Spinal cord (tissue), 9 donors: ENCODE measurements at regions not wholly inside any gene's neighbourhood (a gene's known extent, or its start where the extent isn't known, plus 50 kb on each side); places are given as distances from the start of the nearest gene placed in this dataset.
"Not testable (repeated sequence)": the region's sequence is repeated elsewhere in the genome, so short reads cannot be mapped to it uniquely, and the experiment has no call there.

ENCODE experiments used
- DNase-seq, 6 donors: peaks; one replicate each; pipeline versions ENCODE4 v3.0.0 to v3.0.0-alpha.2; 2013 to 2015; ENCODE audit warnings: low spot score in 6 of 6, low read depth in 4 of 6
- H3K27ac ChIP-seq: one replicate; pipeline ENCODE4 v1.5.1; 2013; ENCODE audit warnings: low read depth, low read length, control low read depth
- H3K27me3 ChIP-seq: one replicate; pipeline ENCODE4 v1.6.1; 2013; ENCODE audit warnings: low read length; ENCODE audit not compliant: control insufficient read depth, insufficient read depth
- H3K36me3 ChIP-seq: one replicate; pipeline ENCODE4 v1.6.1; 2013; ENCODE audit warnings: low read length; ENCODE audit not compliant: control insufficient read depth, insufficient read depth
- H3K4me1 ChIP-seq: one replicate; pipeline ENCODE4 v1.6.1; 2013; ENCODE audit warnings: low read length; ENCODE audit not compliant: control insufficient read depth, insufficient read depth
- H3K4me3 ChIP-seq: one replicate; pipeline ENCODE4 v1.5.1; 2013; ENCODE audit warnings: low read depth, low read length, control low read depth
- H3K9me3 ChIP-seq: one replicate; pipeline ENCODE4 v1.6.1; 2013; ENCODE audit warnings: low read length; ENCODE audit not compliant: control insufficient read depth, insufficient read depth
- WGBS: methylation state at CpG from one replicate; pipeline ENCODE4 v1.1.5; 2013; ENCODE audit warnings: missing lambda C conversion rate; ENCODE audit not compliant: insufficient coverage; 5-methylcytosine and 5-hydroxymethylcytosine counted together
- donor health status: healthy.

DNA sequence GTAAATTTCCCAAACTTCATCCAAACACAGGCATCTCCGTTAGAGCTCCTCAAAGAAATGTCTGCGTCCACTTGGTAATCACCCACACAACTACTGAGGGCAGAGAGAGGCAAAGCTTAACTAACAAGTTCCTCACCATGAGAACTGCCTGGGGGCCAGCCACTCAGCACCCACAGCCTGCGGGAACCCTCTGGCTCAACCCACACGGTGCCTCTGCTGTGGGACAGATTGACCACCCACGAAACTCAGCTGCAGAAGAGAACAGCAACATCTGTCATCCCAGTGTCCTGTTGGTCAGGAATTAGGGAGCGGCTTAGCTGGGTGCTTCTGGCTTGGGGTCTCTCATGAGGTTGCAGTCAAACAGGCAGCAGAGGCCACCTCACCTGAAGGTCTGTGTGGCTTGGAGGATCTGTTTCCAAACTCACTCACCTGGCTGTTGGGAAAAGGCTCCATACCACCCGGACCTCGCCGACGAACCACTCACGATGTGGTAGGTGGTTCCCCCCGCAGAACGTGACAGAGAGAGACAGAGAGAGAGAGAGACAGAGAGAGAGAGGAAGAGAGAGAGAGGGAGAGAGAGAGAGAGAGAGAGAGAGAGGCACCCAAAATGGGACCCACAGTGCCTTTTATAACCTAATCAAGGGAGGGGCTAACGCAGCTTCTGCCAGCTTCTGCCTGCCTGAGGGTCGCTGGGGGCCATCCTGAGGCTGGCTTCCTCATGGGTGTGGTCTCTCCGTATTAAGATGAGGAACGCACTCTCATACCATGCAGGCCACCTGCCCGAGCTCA is 103.5 kb downstream of the OLFM1 start:
- Histone ChIP-seq H3K36me3 (no peaks in the 10 kb centered on the region), H3K27ac (no peak overlapping the region), H3K4me1 (peaks cover 11% of the 10 kb centered on the region), H3K9me3 (no peaks in the 10 kb centered on the region), H3K4me3 (no peak overlapping the region), H3K27me3 (no peaks in the 10 kb centered on the region)
- 83% methylated on average over 10 of the region's 18 CpGs for WGBS
- DNase-seq = no peak

DNA sequence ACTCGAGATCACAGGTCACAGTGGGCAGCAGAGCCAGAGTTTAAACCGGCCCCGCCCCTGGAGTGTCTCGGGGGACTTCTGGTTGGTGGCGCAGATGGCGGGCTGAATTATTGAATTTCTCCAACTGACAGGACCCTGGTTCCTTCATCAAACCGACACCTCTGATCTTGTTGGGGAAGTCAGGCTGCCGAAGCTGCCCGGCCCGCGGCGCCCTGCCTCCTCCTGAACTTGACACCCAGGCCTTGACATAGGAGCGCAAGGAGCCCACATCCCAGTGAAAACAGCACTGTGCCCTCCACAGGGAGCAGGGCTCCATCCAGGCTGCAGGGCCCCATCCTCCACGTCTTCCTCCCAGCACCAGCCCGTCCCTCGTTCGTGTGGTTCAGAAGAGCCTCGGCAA is 105.2 kb downstream of the OLFM1 start:
- no peaks in the 10 kb centered on the region for H3K4me1 ChIP-seq
- H3K4me3 ChIP-seq = no peak overlapping the region
- no peaks in the 10 kb centered on the region for H3K36me3 ChIP-seq
- peaks cover 2% of the 10 kb centered on the region for H3K27me3 ChIP-seq
- DNase-seq = no peak
- H3K27ac ChIP-seq = no peak overlapping the region
- H3K9me3 ChIP-seq = no peaks in the 10 kb centered on the region
- WGBS = 80% methylated on average over 17 of the region's 18 CpGs

DNA sequence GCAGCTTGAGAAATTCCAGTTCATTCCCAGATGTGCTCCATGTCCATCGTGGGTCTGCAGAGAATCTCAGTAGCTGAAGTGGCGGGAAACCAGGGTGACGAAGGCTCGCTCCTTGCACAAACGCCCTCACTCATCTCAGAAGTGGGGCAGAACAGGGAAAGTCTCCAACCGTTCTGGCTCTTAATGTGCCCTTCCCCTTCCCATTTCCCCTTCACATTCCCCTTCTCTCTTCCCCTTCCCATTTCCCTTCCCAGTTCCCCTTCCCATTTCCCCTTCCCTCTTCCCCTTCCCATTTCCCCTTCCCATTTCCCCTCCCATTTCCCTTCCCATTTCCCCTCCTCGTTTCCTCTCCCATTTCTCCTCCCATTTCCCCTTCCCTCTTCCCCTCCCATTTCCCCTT is 108.5 kb downstream of the OLFM1 start:
- H3K27ac ChIP-seq, H3K9me3 ChIP-seq, H3K4me3 ChIP-seq, H3K27me3 ChIP-seq, DNase-seq, H3K36me3 ChIP-seq: not testable (repeated sequence)
- H3K4me1 ChIP-seq = peaks cover 20% of the 10 kb centered on the region
- WGBS = 90% methylated on average over 7 of the region's 7 CpGs

DNA sequence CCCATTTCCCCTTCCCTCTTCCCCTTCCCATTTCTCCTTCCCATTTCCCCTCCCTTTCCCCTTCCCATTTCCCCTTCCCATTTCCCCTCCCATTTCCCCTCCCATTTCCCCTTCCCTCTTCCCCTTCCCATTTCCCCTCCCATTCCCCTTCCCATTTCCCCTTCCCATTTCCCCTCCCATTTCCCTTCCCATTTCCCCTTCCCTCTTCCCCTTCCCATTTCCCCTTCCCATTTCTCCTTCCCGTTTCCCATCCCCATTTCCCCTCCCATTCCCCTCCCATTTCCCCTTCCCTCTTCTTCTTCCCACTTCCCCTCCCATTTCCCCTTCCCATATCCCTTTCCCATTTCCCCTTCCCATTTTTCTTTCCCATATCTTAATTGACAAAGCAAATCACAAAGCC is 109.0 kb downstream of the OLFM1 start:
- Histone ChIP-seq H3K27me3 (peaks cover 9% of the 10 kb centered on the region), H3K9me3 (no peaks in the 10 kb centered on the region), H3K4me3 (no peak overlapping the region), H3K27ac (no peak overlapping the region), H3K36me3 (no peaks in the 10 kb centered on the region), H3K4me1 (peaks cover 20% of the 10 kb centered on the region)
- WGBS = 100% methylated on average over 1 of the region's 1 CpG
- DNase-seq = no peak

DNA sequence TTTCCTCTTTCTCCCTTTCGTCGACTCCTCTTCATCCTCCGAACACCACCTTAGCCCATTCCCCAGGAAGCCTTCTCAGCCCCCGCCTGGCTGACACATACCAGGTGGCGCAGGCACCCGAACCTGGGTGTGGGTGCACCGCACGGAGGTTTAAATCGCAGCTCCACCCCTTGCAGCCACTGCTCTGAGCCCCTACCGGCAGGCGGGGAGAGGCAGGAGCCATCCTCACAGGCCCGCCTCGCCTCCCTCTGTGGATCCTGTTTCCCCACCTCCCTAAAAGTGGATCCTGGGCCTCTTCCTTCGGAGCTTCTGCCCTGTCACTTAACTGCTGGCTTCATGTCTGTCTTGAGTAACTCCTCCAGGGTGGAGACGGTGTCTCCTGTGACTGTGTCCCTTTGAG is 110.7 kb downstream of the OLFM1 start:
- Histone ChIP-seq H3K9me3 (no peaks in the 10 kb centered on the region), H3K4me1 (peaks cover 20% of the 10 kb centered on the region), H3K27ac (no peak overlapping the region), H3K27me3 (peaks cover 9% of the 10 kb centered on the region), H3K36me3 (no peaks in the 10 kb centered on the region), H3K4me3 (no peak overlapping the region)
- DNase-seq = no peak
- 65% methylated on average over 14 of the region's 15 CpGs for WGBS

DNA sequence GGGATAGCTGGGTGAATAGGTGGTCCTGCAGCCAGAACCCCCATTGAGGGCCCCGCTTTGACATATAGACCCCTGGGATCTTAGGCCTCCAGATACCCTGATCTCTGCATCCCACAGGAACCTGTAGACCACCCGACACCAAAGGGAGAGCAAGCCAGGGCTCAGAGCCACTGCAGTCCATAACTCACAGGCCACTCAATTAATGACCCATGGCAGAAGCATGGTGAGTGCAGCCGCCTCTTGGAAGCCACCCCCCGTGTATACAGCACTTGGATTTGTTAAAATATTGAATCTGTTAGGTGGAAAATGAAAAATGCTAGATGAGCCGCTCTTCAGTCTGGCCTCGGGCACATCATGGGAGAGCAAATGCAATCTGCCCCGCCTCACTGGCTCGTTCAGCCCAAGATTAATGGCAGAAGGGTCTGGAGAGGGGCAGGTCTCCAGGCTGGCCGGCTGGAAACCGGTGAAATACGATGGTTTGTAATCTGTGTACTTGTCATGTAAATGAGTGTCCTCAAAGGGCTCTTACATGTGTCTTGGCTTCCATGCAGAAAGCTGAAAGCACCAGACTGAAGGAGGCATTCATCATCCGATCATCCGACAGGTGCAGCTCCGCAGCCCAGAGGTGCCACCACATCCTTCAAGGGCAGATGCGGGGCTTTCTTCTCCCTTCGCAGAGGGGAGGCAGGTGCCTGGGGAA is 111.3 kb downstream of the OLFM1 start:
- 21% methylated on average over 12 of the region's 16 CpGs for WGBS
- Histone ChIP-seq H3K4me3 (no peak overlapping the region), H3K9me3 (no peaks in the 10 kb centered on the region), H3K27ac (no peak overlapping the region), H3K27me3 (peaks cover 9% of the 10 kb centered on the region), H3K4me1 (peaks cover 20% of the 10 kb centered on the region), H3K36me3 (no peaks in the 10 kb centered on the region)
- peak in 3 of 6 donors; percentile 54 to 86 (median 70) for DNase-seq

DNA sequence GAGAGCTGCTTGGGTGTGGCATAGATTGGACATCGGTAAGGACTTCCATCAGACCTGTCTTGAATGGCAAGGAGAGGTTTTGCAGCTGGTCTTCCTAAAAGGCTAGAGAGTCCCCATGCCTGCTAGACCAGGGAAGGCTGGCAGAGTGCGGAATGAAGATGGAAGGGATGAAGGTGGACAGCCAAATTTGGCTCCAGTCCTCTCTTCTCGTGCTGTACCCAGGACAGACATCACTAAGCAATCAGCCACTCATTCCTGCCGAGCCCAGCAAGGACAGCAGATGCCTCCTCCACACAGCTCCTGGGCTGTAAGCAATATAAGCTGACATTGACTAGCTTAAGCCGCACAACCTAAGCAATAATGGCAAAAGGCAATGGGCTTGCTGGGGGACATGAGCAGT is 112.0 kb downstream of the OLFM1 start:
- Histone ChIP-seq H3K27ac (no peak overlapping the region), H3K36me3 (no peaks in the 10 kb centered on the region), H3K9me3 (no peaks in the 10 kb centered on the region), H3K4me1 (peaks cover 21% of the 10 kb centered on the region), H3K27me3 (peaks cover 9% of the 10 kb centered on the region), H3K4me3 (no peak overlapping the region)
- DNase-seq = peak in 1 of 6 donors; percentile 22
- 53% methylated on average over 5 of the region's 5 CpGs for WGBS

DNA sequence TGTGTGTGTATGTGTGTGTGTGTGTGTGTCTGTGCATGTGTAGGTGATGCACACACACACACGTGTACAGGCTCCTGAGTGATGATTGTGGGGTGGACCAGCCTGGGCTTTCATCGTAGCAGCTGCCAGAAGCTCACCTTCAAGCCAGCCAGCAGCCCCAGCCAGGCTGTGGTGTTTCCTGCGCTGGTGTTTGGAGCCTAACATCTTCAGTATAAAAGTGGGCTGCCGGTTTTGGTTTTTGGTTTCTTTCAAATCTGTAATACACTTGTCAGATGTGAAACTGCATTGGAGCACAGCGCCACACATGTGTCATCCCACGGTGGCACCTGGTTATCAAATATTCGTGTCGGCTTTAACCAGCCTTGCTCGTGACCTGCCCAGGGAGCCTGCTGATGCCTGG is 114.2 kb downstream of the OLFM1 start:
- Histone ChIP-seq H3K27ac (no peak overlapping the region), H3K9me3 (no peaks in the 10 kb centered on the region), H3K4me3 (no peak overlapping the region), H3K27me3 (peaks cover 7% of the 10 kb centered on the region), H3K4me1 (peaks cover 28% of the 10 kb centered on the region), H3K36me3 (no peaks in the 10 kb centered on the region)
- DNase-seq = no peak
- 95% methylated on average over 9 of the region's 9 CpGs for WGBS

DNA sequence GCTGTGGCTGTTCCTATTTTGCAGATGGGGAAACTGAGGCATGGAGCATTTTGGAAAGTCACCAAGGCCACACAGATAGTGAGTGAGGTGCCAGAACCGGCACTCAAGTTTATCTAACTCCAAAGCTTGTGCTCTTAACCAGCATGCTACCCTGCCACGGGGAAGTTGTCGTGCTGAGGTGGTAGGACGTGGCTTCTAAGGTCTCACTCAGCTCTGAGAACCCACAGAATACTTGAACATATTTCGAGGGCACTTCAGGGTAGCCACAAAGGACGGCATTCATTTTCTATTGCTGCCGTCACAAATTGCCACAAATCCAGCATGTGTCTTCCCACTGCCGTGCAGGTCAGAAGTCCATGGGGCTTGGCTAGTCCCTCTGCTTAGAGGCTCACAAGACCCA is 116.7 kb downstream of the OLFM1 start:
- WGBS = 84% methylated on average over 8 of the region's 8 CpGs

DNA sequence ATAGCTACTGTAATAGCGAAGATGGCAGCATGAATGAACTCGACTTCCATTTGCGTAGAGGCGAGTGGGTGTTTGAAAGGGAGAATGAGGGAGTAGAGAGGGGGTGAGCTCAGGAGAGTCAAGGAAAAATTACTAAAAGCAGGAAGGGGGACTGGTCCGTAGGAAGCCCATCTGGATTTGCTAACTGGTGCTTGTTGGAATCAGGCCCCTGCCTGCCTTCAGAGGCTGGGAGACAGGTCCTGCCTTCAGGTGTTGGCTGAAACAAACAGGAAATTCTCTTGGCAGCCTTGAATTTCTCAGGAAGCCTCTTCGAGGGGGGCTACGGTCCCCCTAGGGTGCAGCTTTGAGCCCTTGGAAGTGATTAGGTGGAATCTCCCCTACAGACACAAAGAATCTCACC is 121.7 kb downstream of the OLFM1 start:
- Histone ChIP-seq H3K36me3 (no peaks in the 10 kb centered on the region), H3K4me1 (peaks cover 21% of the 10 kb centered on the region), H3K27me3 (no peaks in the 10 kb centered on the region), H3K27ac (no peak overlapping the region), H3K9me3 (no peaks in the 10 kb centered on the region), H3K4me3 (no peak overlapping the region)
- DNase-seq = no peak
- WGBS = 86% methylated on average over 5 of the region's 7 CpGs

More for the DNA sequence above, 116.7 kb downstream of the OLFM1 start:
- Histone ChIP-seq H3K4me3 (no peak overlapping the region), H3K27me3 (no peaks in the 10 kb centered on the region), H3K36me3 (no peaks in the 10 kb centered on the region), H3K9me3 (no peaks in the 10 kb centered on the region), H3K4me1 (peaks cover 15% of the 10 kb centered on the region), H3K27ac (no peak overlapping the region)
- DNase-seq = no peak
